GM18499 (cell line): ENCODE measurements at regions not wholly inside any gene's neighbourhood (a gene's known extent, or its start where the extent isn't known, plus 50 kb on each side); places are given as distances from the start of the nearest gene placed in this dataset.
"Not testable (repeated sequence)": the region's sequence is repeated elsewhere in the genome, so short reads cannot be mapped to it uniquely, and the experiment has no call there.

Source experiments
- ATAC-seq: cut with Tn5 transposase; IDR thresholded peaks from one replicate; pipeline ENCODE4 v1.9.1; 2021; ENCODE audit warnings: moderate number of reproducible peaks; ENCODE audit not compliant: insufficient read depth, unreplicated experiment

- no peak for ATAC-seq
These were observed 140.5 kb downstream of the DIRAS2 start for GRCh38 chr9:90502134-90502533.

GRCh38 chr9:90504486-90504885, 138.1 kb downstream of the DIRAS2 start:
- ATAC-seq: no peak

GRCh38 chr9:90505695-90506094, 136.9 kb downstream of the DIRAS2 start:
- ATAC-seq: no peak

GRCh38 chr9:90506402-90506801, 136.2 kb downstream of the DIRAS2 start:
- not testable (repeated sequence) for ATAC-seq

GRCh38 chr9:90507621-90508020, 135.0 kb downstream of the DIRAS2 start:
- ATAC-seq: no peak

- ATAC-seq: no peak
These were observed 133.7 kb downstream of the DIRAS2 start for GRCh38 chr9:90508940-90509339.

- no peak for ATAC-seq
These were observed 130.9 kb downstream of the DIRAS2 start for GRCh38 chr9:90511711-90512110.

GRCh38 chr9:90514877-90515276, 127.7 kb downstream of the DIRAS2 start:
- no peak for ATAC-seq

- ATAC-seq: no peak
These were observed 127.1 kb downstream of the DIRAS2 start for GRCh38 chr9:90515510-90515909.

- ATAC-seq: no peak
These were observed 125.5 kb downstream of the DIRAS2 start for GRCh38 chr9:90517103-90517502.

GRCh38 chr9:90521811-90522570, 120.6 kb downstream of the DIRAS2 start:
- no peak for ATAC-seq

- ATAC-seq: no peak
These were observed 118.7 kb downstream of the DIRAS2 start for GRCh38 chr9:90523958-90524357.

- no peak for ATAC-seq
These were observed 116.2 kb downstream of the DIRAS2 start for GRCh38 chr9:90526386-90526785.

- ATAC-seq: not testable (repeated sequence)
These were observed 106.5 kb downstream of the DIRAS2 start for GRCh38 chr9:90536094-90536493.

GRCh38 chr9:90538566-90538965, 104.1 kb downstream of the DIRAS2 start:
- no peak for ATAC-seq

GRCh38 chr9:90539286-90539685, 103.3 kb downstream of the DIRAS2 start:
- no peak for ATAC-seq

GRCh38 chr9:90540734-90541133, 101.9 kb downstream of the DIRAS2 start:
- ATAC-seq: no peak

GRCh38 chr9:90544488-90544887, 98.1 kb downstream of the DIRAS2 start:
- ATAC-seq: no peak

GRCh38 chr9:90546200-90546599, 96.4 kb downstream of the DIRAS2 start:
- ATAC-seq: no peak

GRCh38 chr9:90547896-90548295, 94.7 kb downstream of the DIRAS2 start:
- no peak for ATAC-seq

- no peak for ATAC-seq
These were observed 90.3 kb downstream of the DIRAS2 start for GRCh38 chr9:90552317-90552716.

GRCh38 chr9:90555351-90556057, 87.1 kb downstream of the DIRAS2 start:
- no peak for ATAC-seq
